HG02885 (cell line): ENCODE measurements at regions not wholly inside any gene's neighbourhood (a gene's known extent, or its start where the extent isn't known, plus 50 kb on each side); places are given as distances from the start of the nearest gene placed in this dataset.
"Not testable (repeated sequence)": the region's sequence is repeated elsewhere in the genome, so short reads cannot be mapped to it uniquely, and the experiment has no call there.

Experiments used
- ATAC-seq: cut with Tn5 transposase; IDR thresholded peaks from one replicate; pipeline ENCODE4 v1.9.1; 2021; ENCODE audit warnings: mild to moderate bottlenecking; ENCODE audit not compliant: unreplicated experiment, poor library complexity

- no peak for ATAC-seq
Measured at GRCh38 chr4:114085611-114086345, 106.3 kb upstream of the ARSJ start.

- no peak for ATAC-seq
Measured at GRCh38 chr4:114087596-114088230, 108.3 kb upstream of the ARSJ start.

- ATAC-seq: no peak
Measured at GRCh38 chr4:114088481-114088880, 109.0 kb upstream of the ARSJ start.

GRCh38 chr4:114091546-114091945 lies 112.1 kb upstream of the ARSJ start:
- no peak for ATAC-seq

- no peak for ATAC-seq
Measured at GRCh38 chr4:114093221-114093715, 113.8 kb upstream of the ARSJ start.

- ATAC-seq: no peak
Measured at GRCh38 chr4:114100288-114101031, 121.0 kb upstream of the ARSJ start.

GRCh38 chr4:114103908-114104307 lies 124.5 kb upstream of the ARSJ start:
- ATAC-seq: no peak

- ATAC-seq: no peak
Measured at GRCh38 chr4:114108869-114109268, 129.4 kb upstream of the ARSJ start.

- ATAC-seq: no peak
Measured at GRCh38 chr4:114109776-114110175, 130.3 kb upstream of the ARSJ start.

GRCh38 chr4:114115526-114115925 lies 136.1 kb upstream of the ARSJ start:
- no peak for ATAC-seq

- ATAC-seq: no peak
Measured at GRCh38 chr4:114116861-114117260, 137.4 kb upstream of the ARSJ start.

GRCh38 chr4:114121221-114121620 lies 141.8 kb upstream of the ARSJ start:
- no peak for ATAC-seq

- no peak for ATAC-seq
Measured at GRCh38 chr4:114132199-114132598, 152.8 kb upstream of the ARSJ start.

GRCh38 chr4:114132830-114133229 lies 153.4 kb upstream of the ARSJ start:
- ATAC-seq: peak; percentile 68

GRCh38 chr4:114136069-114136468 lies 156.6 kb upstream of the ARSJ start:
- no peak for ATAC-seq

- ATAC-seq: no peak
Measured at GRCh38 chr4:114137984-114138383, 158.5 kb upstream of the ARSJ start.

- no peak for ATAC-seq
Measured at GRCh38 chr4:114146947-114147618, 167.6 kb upstream of the ARSJ start.

- ATAC-seq: not testable (repeated sequence)
Measured at GRCh38 chr4:114147619-114148208, 168.3 kb upstream of the ARSJ start.

GRCh38 chr4:114148372-114149070 lies 169.1 kb upstream of the ARSJ start:
- ATAC-seq: not testable (repeated sequence)

GRCh38 chr4:114156371-114156770 lies 176.9 kb upstream of the ARSJ start:
- ATAC-seq: no peak
